GM19043 (cell line): ENCODE measurements at regions not wholly inside any gene's neighbourhood (a gene's known extent, or its start where the extent isn't known, plus 50 kb on each side); places are given as distances from the start of the nearest gene placed in this dataset.
"Not testable (repeated sequence)": the region's sequence is repeated elsewhere in the genome, so short reads cannot be mapped to it uniquely, and the experiment has no call there.

ENCODE experiments used
- ATAC-seq: cut with Tn5 transposase; IDR thresholded peaks from one replicate; pipeline ENCODE4 v1.9.1; 2021; ENCODE audit warnings: low read depth; ENCODE audit not compliant: unreplicated experiment

DNA sequence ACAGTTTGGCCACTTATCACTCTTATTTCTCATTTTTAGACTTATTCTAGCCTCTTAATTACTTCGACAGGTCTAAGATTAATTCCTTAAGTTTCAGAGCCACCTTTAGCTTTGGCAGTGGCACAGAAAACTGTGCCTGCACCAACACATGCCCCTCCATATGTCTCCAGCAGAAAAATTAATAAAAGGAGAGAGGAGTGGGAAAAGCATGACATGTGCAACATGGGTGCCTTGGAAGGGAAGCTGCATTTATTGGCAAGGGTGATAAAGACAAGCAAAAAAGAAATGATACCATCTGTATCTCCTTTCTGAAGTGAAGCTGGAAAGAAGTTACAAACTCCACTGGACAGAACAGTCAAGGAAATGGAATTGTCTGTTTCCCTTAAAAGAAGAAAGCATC lies 121.7 kb upstream of the CFAP20DC start:
- no peak for ATAC-seq

- not testable (repeated sequence) for ATAC-seq
Measured at GRCh38 chr3:59170166-59170565, 120.3 kb upstream of the CFAP20DC start.

- ATAC-seq: no peak
Measured at GRCh38 chr3:59167756-59168155, 117.9 kb upstream of the CFAP20DC start.

DNA sequence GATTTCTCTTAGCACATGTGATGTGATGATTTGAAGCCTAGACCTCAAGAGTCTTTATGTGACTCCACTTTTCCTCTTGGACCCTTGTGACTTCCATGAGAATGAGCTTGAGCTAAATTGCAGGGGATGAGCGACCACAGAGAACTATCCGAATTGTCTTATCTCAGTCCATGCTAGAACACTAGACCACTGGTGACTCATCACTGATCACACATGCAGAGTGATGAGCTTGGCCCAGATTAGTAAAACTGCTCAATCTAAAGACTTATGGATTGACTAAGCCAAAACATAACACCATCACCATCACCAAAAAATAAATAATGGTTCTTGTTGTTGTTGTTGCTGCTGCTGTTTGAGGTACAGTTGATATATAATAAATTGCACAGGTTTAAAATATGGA lies 114.1 kb upstream of the CFAP20DC start:
- no peak for ATAC-seq

GRCh38 chr3:59161048-59161447 lies 111.2 kb upstream of the CFAP20DC start:
- no peak for ATAC-seq

DNA sequence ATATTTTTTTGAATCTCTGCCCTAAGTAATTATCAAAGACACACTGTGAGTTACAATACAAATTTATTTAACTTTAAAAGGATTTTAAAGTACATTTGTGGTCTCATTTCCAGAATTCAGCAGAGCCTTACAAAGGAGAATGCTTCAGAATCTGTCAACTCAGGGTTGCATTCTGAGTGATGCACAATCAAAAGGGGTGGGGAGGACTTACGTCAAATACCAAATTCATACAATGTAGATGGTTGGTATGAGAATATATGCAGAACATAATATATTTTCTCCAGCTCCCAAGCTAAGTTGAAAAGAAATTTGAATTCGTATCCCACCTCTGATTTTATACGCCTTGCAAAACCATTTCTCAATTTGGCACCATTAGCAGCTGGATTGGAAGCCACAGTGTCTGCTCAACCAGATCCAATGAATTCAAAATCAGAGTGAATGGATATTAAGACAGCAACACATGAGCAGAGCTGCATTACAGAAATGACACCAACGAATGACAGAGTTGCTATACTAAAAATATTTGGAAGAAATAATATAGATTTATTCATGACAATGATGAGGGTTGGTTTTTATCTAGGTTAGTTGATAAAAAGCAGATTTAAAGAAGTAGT lies 110.4 kb upstream of the CFAP20DC start:
- ATAC-seq: no peak

GRCh38 chr3:59153648-59154047 lies 103.8 kb upstream of the CFAP20DC start:
- ATAC-seq: no peak

- ATAC-seq: no peak
Measured at GRCh38 chr3:59152943-59153342, 103.1 kb upstream of the CFAP20DC start.

DNA sequence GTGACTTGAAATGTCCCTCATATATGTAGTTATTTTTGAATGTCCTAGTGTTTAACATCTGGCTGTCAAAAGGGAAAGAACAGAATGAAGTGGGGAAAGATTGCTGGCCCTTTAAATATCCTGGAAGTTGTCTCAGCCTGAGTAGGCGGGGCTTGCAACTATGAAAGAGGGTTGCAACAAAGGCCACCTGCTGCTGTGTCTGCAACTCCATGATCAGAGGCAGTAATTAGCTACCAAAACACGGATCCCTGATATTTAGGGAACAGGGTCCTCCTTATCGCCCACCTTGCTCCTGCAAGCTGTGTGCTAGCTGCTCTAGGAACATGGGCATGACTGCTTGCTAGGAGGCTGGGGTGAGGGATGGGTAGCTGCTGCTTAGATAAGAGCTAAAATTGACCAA lies 100.2 kb upstream of the CFAP20DC start:
- no peak for ATAC-seq

DNA sequence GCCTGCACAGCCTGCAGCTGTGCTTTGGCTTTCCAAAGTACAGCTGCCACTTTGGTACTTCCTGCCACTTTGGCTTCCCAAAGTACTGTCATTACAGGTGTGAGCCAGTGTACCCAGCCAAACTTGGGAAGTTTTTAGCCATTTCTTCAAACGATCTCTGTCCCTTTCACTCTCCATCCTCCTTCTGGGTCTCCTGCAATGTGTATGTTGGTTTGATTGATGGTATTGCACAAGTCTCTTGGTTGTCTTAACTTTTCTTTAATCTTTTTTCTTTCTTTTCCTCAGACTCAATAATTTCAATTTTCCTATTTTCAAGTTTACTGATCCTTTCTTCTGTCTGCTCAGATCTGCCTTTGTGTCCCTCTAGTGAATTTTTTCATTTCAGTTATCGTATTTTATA lies 99.3 kb upstream of the CFAP20DC start:
- ATAC-seq: no peak

DNA sequence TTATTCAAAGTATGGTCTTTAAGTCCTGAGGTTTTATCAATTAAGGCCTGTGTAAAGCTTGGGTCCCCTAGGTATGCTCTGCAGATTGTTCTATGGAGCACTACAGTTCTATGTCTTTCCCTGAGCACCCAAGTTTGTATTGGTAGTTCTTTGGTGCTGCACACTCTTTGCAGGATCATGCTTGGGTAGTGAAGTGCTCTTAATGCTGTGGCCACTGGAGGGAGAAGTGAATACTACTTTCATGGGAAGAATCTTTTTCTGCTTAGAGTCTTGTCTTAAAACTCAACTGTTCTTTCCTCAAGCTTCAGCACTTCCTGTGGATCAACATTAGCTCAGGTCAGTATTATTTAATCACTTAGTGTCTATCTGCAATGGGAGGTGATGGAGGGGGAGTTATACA lies 93.6 kb upstream of the CFAP20DC start:
- no peak for ATAC-seq

- ATAC-seq: no peak
Measured at GRCh38 chr3:59142556-59142955, 92.7 kb upstream of the CFAP20DC start.

DNA sequence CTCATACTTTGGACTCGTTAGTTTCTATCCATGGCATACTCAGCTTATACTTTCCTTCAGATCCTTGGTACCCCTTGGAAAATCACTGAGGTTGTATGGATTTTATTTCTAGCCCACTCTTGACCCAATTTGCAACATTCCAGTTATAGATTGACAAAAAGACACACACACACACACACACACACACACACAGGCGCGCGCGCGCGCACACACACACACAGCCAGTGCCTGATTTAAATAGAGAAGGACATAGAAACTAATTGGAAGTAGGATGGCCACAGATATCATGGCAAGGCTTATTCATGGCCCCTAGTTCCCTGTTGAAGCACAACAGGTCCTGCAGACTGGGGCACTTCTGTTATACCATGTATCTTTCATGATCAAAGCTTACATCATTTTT lies 89.1 kb upstream of the CFAP20DC start:
- ATAC-seq: no peak

DNA sequence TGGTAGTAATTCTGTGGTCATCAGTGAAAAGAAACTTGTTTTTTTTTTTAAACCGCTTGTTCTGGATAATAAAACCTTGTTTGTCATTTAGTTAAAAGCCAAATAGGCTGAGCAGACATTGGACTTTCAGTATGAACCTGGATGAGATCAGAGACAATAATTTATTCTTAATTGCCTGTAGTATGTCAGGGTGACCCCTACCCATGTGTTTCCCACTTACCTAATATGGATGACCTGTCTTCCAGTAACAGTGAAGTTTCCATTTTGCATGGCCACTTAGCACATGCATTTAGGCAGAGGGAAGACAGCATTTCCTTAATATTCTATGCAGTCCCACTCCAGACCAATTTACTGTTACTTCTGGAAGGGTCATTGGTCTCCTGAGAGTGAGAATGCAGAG lies 87.6 kb upstream of the CFAP20DC start:
- no peak for ATAC-seq

- no peak for ATAC-seq
Measured at GRCh38 chr3:59136081-59136480, 86.3 kb upstream of the CFAP20DC start.

DNA sequence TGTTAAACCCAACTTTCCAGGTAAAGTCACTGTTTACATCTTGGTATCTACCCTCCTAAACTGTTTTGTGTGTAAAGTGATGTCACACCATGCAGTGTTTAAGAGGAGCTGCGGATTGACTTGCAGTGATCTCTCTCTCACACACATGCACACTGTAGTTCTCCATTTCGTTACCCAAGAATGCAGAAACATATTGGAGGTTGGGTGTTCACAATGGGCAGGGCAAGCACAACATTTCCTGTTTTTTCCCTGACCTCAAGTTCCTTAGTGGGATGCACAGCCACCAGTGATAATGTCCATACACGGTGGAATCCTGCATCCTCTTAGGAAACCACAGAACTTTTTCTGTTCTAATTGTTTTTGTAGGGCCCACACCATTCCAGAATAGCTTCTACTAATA lies 85.3 kb upstream of the CFAP20DC start:
- ATAC-seq: no peak

DNA sequence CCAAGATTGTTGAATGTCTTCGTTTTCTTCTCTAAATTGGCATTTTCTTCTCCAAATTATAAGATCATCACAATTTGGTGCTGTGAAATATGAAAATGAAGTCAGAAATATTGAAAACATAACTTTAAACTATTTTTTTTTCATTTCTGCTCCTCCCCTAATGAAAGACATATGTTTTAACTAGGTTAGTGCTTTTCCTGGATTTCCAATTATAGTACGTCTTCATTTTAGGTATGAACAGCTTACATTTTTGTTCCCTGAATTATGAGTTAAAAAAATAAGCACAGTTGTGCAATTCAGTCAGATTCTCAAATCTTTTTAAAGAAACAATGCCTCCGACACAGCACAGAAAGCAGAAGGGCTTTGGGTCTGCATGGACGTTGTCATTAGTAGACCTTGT lies 83.5 kb upstream of the CFAP20DC start:
- ATAC-seq: no peak

DNA sequence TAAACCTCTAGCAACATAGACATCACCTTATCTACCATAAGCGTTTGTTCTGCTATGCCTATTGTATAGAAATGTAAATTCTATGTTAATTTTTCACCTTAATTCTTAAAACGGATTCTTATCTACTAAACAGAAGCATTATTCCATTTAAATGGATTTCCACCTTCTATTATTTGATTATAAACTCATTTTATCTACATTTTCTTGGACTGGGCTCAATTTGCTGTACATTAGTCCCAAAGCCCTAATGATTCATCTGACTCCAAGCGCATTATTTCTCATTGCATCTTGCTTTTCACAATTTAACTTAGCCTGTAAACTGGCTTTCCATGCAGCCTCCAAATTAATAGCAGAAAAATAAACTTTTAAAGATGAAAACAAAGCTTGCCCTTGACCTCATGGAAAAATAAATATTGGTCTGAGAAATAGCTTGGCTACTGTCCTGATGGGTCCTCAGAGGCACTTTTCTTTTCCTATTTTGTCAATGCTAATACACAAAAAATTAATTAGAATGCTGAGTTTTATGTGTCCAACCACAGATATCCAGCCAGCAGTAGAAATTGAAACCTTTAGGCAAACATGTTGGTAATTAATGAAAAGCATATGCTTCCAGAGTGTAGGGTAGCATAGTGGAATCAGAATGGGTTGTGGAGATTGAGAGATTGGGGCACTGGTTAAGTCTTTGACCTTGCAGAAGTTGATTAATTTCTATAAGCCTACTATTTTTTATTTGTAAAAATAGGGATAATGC lies 81.4 kb upstream of the CFAP20DC start:
- ATAC-seq: no peak

DNA sequence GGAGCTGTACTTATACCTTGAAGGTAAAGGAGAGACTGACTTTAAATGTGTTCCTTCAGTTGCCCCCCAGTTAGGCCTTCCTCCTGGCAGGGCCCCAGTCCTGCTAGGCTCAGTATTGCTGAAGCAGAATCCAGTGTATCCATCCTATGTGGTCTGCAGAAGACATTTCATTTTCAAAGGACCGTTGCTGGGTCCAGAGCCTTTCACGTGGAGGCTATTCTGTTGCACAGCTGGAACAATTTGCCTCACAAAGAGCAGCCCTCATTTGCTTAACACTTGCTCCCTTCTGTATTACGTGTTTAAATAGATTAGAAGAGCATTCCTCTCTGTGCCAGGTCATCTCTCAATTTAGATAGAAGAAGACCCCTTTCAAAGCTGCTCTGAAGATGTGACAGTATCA lies 78.9 kb upstream of the CFAP20DC start:
- no peak for ATAC-seq

- ATAC-seq: no peak
Measured at GRCh38 chr3:59127071-59127470, 77.2 kb upstream of the CFAP20DC start.

- no peak for ATAC-seq
Measured at GRCh38 chr3:59126446-59126845, 76.6 kb upstream of the CFAP20DC start.

- ATAC-seq: no peak
Measured at GRCh38 chr3:59121346-59122144, 71.7 kb upstream of the CFAP20DC start.
